GM10266 (cell line): ENCODE measurements at regions not wholly inside any gene's neighbourhood (a gene's known extent, or its start where the extent isn't known, plus 50 kb on each side); places are given as distances from the start of the nearest gene placed in this dataset.

Experiments
- DNase-seq: peaks from one replicate; pipeline ENCODE4 v3.0.0; 2012; ENCODE audit errors: extremely low spot score
- CTCF ChIP-seq: IDR thresholded peaks from 2 replicates; pipeline ENCODE4 v1.5.1; 2012; ENCODE audit warnings: mild to moderate bottlenecking, low read depth; ENCODE audit not compliant: control insufficient read depth, insufficient read depth; ENCODE audit errors: missing control alignments

GRCh38 chr10:83289373-83289772 lies 849.9 kb upstream of the GHITM start:
- no peak for TF ChIP-seq CTCF
- no peak for DNase-seq

- no peak for TF ChIP-seq CTCF
- DNase-seq: no peak
Measured at GRCh38 chr10:83289948-83290347, 849.4 kb upstream of the GHITM start.

DNA sequence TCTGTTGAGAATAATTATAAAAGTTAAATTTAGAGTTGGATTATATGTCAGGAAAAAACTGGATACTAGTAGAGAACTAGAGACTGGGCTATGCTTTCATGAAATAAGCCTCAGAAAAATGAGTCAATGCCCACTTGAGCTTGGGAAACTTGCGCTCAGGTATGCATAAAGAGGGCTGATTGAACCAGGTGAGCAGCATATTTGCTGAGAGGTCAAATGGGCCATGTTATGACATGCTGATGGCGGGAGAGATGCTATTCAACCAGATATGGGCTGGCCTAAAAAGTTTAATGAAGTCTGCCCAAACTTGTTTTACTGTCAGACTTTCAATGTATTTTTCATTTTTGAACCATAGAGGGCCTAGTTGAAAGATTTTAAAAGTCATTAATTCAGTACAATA lies 837.6 kb upstream of the GHITM start:
- no peak for DNase-seq
- no peak for TF ChIP-seq CTCF

DNA sequence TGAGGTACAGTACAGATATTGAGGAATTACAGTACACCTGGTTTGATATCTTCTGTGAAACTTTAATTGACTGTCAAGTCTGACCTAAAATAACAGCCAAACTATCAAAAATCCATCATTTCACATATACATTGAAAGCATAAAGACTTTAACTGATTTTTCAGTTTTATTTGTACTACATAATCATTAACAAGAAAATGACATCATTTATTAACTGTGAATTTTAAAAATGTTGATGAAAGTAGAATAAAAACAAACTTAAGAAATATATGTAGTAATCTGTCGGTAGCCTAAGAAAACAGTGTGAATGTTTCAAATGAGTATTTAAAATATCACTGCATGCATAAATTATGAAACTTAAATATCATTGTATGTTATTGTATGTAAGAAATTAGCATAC lies 836.7 kb upstream of the GHITM start:
- TF ChIP-seq CTCF: no peak
- DNase-seq: no peak

DNA sequence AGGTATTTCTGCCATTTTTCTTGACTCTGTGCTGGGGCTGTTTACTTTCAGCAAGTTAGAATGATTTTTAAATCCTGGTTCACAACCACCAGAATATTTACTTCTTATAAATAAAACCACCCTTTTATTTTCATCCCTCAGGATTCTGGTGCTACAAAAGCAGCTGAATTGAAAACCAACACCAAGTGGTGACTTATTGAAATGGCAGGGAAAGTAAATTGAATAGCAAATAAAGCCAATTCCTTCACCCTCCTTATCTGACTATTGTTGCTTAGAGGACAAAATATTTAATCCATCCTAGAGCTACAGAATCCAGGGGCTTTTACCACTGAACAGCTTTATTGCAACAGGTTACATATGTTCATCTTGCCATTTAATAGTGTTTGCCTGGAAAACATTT lies 828.6 kb upstream of the GHITM start:
- TF ChIP-seq CTCF: no peak
- no peak for DNase-seq

DNA sequence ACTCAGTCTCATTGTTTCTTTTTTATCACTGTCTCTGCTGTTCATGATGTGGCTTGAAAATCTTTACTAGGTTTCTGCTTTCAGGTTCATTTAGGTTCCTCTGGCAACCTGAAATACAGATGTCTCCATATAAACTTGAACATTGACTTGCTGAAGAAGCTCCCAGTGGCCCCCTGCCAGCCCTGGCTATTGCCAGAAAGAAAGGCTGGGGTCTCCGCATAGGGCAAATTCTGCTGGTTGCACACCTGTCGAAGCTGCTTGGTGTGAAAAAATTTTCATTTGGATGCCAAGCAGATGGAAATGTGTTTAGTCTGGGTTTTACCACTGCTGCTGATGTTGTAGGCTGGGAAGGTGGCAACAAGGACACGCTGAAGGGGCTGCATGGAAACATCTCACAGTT lies 826.7 kb upstream of the GHITM start:
- TF ChIP-seq CTCF: no peak
- no peak for DNase-seq

DNA sequence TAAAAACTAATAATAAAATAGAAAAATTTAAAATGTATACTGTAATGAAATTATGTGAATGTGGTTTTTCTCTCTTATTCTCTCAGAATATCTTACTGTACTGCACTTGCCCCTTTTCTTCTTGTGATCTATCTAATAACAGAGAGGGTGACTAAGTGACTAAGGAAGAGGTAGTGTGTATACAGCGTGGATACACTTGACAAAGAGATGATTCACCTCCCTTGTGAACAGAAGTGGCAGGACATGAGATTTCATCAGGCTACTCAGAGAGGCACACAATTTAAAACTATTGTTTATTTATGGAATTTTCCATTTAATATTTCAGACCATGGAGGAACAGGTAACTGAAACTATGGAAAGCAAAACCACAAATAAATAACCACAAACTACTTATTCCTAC lies 806.6 kb upstream of the GHITM start:
- no peak for DNase-seq

More for the DNA sequence above, 806.6 kb upstream of the GHITM start:
- no peak for TF ChIP-seq CTCF
